ENCODE measurements at regions not wholly inside any gene's neighbourhood (a gene's known extent, or its start where the extent isn't known, plus 50 kb on each side); places are given as distances from the start of the nearest gene placed in this dataset.

GRCh38 chr2:138105358-138105757 lies 141.1 kb downstream of the HNMT start:
- no peak for DNase-seq

- no peak for DNase-seq
Observed at GRCh38 chr2:138106606-138107005, 142.3 kb downstream of the HNMT start.

- DNase-seq = no peak
Observed at GRCh38 chr2:138107288-138107687, 143.0 kb downstream of the HNMT start.

- DNase-seq = no peak
Observed at GRCh38 chr2:138110453-138111083, 146.3 kb downstream of the HNMT start.

GRCh38 chr2:138112536-138112935 lies 148.3 kb downstream of the HNMT start:
- no peak for DNase-seq

- no peak for DNase-seq
Observed at GRCh38 chr2:138113871-138114525, 149.7 kb downstream of the HNMT start.

GRCh38 chr2:138115666-138116065 lies 151.4 kb downstream of the HNMT start:
- DNase-seq = no peak

- DNase-seq = no peak
Observed at GRCh38 chr2:138116456-138116855, 152.2 kb downstream of the HNMT start.

- no peak for DNase-seq
Observed at GRCh38 chr2:138121666-138122661, 157.7 kb downstream of the HNMT start.

GRCh38 chr2:138122891-138123290 lies 158.6 kb downstream of the HNMT start:
- no peak for DNase-seq

- no peak for DNase-seq
Observed at GRCh38 chr2:138123741-138124140, 159.5 kb downstream of the HNMT start.

- DNase-seq = no peak
Observed at GRCh38 chr2:138124521-138124920, 160.2 kb downstream of the HNMT start.

- DNase-seq = no peak
Observed at GRCh38 chr2:138125306-138126288, 161.3 kb downstream of the HNMT start.

GRCh38 chr2:138132108-138132507 lies 167.8 kb downstream of the HNMT start:
- no peak for DNase-seq

- no peak for DNase-seq
Observed at GRCh38 chr2:138137949-138138348, 173.7 kb downstream of the HNMT start.

- DNase-seq = no peak
Observed at GRCh38 chr2:138147796-138148195, 183.5 kb downstream of the HNMT start.

- no peak for DNase-seq
Observed at GRCh38 chr2:138155304-138155703, 191.0 kb downstream of the HNMT start.

- no peak for DNase-seq
Observed at GRCh38 chr2:138157372-138157771, 193.1 kb downstream of the HNMT start.

GRCh38 chr2:138170485-138170884 lies 206.2 kb downstream of the HNMT start:
- no peak for DNase-seq

GRCh38 chr2:138171244-138171643 lies 207.0 kb downstream of the HNMT start:
- DNase-seq = no peak

- DNase-seq = no peak
Observed at GRCh38 chr2:138175066-138175465, 210.8 kb downstream of the HNMT start.

GRCh38 chr2:138176862-138177439 lies 212.7 kb downstream of the HNMT start:
- no peak for DNase-seq
